T-helper 17 cell (primary cell): ENCODE measurements at regions not wholly inside any gene's neighbourhood (a gene's known extent, or its start where the extent isn't known, plus 50 kb on each side); places are given as distances from the start of the nearest gene placed in this dataset.

Experiments used
- ATAC-seq: fragments of 150-1000 bp; cut with Tn5 transposase; 2 replicates; pipeline ENCODE4 v1.10.0; 2021; ENCODE audit warnings: mild to moderate bottlenecking, moderate library complexity
- DNase-seq, 3 donors: peaks; one replicate each; pipeline versions ENCODE4 v3.0.0 to v3.0.0-alpha.2; 2020 to 2021
- H3K9me3 ChIP-seq: one replicate; pipeline ENCODE4 v1.7.0; 2013; ENCODE audit warnings: low read length, mild to moderate bottlenecking; ENCODE audit not compliant: control insufficient read depth, poor library complexity, severe bottlenecking
- H3K27ac Mint-ChIP-seq: one replicate; pipeline ENCODE4 v1.8.0; 2022; ENCODE audit warnings: mild to moderate bottlenecking, moderate library complexity, mixed read lengths
- H3K27me3 Mint-ChIP-seq: one replicate; pipeline ENCODE4 v1.8.0; 2022; ENCODE audit warnings: mixed read lengths
- H3K36me3 Mint-ChIP-seq: one replicate; pipeline ENCODE4 v1.8.0; 2022; ENCODE audit warnings: low read depth, mixed read lengths
- H3K4me1 Mint-ChIP-seq: one replicate; pipeline ENCODE4 v1.8.0; 2022; ENCODE audit warnings: mild to moderate bottlenecking, mixed read lengths
- H3K4me3 Mint-ChIP-seq: one replicate; pipeline ENCODE4 v1.8.0; 2022; ENCODE audit warnings: mild to moderate bottlenecking, moderate library complexity, mixed read lengths

GRCh38 chr9:79512251-79512650 lies 59.5 kb upstream of the TLE4 start:
- DNase-seq, result no peak
- no peak for ATAC-seq
- peaks cover 18% of the 10 kb centered on the region for H3K27me3 Mint-ChIP-seq

More at GRCh38 chr9:79512251-79512650, 59.5 kb upstream of the TLE4 start:
- Mint-ChIP-seq H3K4me3 (no peak overlapping the region), H3K36me3 (no peaks in the 10 kb centered on the region), H3K4me1 (no peaks in the 10 kb centered on the region), H3K27ac (no peak overlapping the region)
- H3K9me3 ChIP-seq, result no peaks in the 10 kb centered on the region
